AG04449 (cell line): ENCODE measurements at regions not wholly inside any gene's neighbourhood (a gene's known extent, or its start where the extent isn't known, plus 50 kb on each side); places are given as distances from the start of the nearest gene placed in this dataset.

Experiments
- CTCF ChIA-PET: fragments of 350-600 bp; formaldehyde crosslinking; extraction: SDS; loops from one replicate; lab custom pipeline; 2021; ENCODE audit warnings: antibody characterized with exemption; lab: Yijun Ruan, JAX
- POLR2A ChIA-PET: fragments of 400-600, 350-600 bp; formaldehyde crosslinking; extraction: SDS; loops from one replicate; lab custom pipeline; 2020; ENCODE audit warnings: antibody characterized with exemption, inconsistent platforms; lab: Yijun Ruan, JAX
- DNase-seq: peaks from one replicate; pipeline ENCODE4 v3.0.0-alpha.2; 2010; ENCODE audit warnings: low read depth, low spot score
- H3K4me3 ChIP-seq: 2 replicates; pipeline ENCODE4 v1.5.1; 2011; ENCODE audit warnings: low read depth, mild to moderate bottlenecking, control low read depth, low read length
- TF ChIP-seq, protein P1 (sequence below): IDR thresholded peaks from one replicate; pipeline ENCODE4 v1.5.1; 2011; ENCODE audit warnings: mild to moderate bottlenecking, moderate library complexity, low read length, control low read depth, inconsistent platforms; ENCODE audit not compliant: insufficient read depth; ENCODE audit errors: missing control alignments

- ChIA-PET POLR2A (no interaction called here), CTCF (no interaction called here)
- TF ChIP-seq, protein P1, sequence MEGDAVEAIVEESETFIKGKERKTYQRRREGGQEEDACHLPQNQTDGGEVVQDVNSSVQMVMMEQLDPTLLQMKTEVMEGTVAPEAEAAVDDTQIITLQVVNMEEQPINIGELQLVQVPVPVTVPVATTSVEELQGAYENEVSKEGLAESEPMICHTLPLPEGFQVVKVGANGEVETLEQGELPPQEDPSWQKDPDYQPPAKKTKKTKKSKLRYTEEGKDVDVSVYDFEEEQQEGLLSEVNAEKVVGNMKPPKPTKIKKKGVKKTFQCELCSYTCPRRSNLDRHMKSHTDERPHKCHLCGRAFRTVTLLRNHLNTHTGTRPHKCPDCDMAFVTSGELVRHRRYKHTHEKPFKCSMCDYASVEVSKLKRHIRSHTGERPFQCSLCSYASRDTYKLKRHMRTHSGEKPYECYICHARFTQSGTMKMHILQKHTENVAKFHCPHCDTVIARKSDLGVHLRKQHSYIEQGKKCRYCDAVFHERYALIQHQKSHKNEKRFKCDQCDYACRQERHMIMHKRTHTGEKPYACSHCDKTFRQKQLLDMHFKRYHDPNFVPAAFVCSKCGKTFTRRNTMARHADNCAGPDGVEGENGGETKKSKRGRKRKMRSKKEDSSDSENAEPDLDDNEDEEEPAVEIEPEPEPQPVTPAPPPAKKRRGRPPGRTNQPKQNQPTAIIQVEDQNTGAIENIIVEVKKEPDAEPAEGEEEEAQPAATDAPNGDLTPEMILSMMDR, result no peak
Observed at GRCh38 chr15:96088650-96089049, 241.8 kb upstream of the NR2F2 start.

DNA sequence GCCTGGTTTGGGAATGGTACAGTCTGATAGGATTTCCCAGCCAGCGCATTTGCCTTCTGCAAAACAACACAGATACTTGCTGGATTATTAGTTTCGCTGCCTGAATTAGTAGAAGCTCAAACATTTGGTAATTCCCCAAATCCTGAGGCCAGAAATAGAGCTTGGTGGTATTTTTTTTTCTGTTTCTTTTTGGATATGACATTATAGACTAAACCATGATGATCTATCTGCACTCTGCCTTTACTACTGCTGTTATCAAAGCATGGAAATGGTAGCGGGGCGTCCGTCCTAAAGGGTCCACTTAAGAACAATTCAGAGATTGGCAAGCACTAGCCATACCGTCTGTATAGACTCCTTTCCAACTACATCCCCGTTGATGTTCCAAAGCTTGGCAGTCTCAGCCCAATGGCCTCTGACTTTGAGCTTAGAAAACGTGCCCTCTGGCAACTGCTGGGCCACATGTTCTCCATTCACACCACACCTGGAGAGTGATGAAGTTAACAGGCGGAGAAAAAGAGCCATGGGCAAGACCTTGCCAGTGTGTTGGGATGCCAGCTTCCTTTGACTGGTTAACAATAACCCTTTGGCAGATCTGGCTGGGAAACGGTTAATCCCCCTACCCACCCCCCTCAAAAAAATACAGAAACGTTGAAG lies 241.0 kb upstream of the NR2F2 start:
- TF ChIP-seq, protein P1, result no peak
- H3K4me3 ChIP-seq, result no peak overlapping the region
- ChIA-PET CTCF (no interaction called here), POLR2A (no interaction called here)
- no peak for DNase-seq

More at GRCh38 chr15:96088650-96089049, 241.8 kb upstream of the NR2F2 start:
- no peak for DNase-seq
- H3K4me3 ChIP-seq, result no peak overlapping the region

- no peak overlapping the region for H3K4me3 ChIP-seq
- ChIA-PET CTCF (no interaction called here), POLR2A (no interaction called here)
- DNase-seq, result no peak
- TF ChIP-seq, protein P1, result no peak
Observed at GRCh38 chr15:96092186-96092585, 238.3 kb upstream of the NR2F2 start.

- POLR2A ChIA-PET, result no interaction called here
- CTCF ChIA-PET, result no interaction called here
- TF ChIP-seq, protein P1, result no peak
- DNase-seq, result no peak
- H3K4me3 ChIP-seq, result no peak overlapping the region
Observed at GRCh38 chr15:96093063-96093462, 237.4 kb upstream of the NR2F2 start.

GRCh38 chr15:96097661-96098060 lies 232.8 kb upstream of the NR2F2 start:
- no peak for DNase-seq
- POLR2A ChIA-PET, result no interaction called here
- TF ChIP-seq, protein P1, result no peak
- no peak overlapping the region for H3K4me3 ChIP-seq
- CTCF ChIA-PET, result interaction anchor here (0.6 to 1.3 kb wide), 3 partner anchors 22 to 546 kb away, joined by 3 read pairs; no protein-coding TSS in a partner anchor

DNA sequence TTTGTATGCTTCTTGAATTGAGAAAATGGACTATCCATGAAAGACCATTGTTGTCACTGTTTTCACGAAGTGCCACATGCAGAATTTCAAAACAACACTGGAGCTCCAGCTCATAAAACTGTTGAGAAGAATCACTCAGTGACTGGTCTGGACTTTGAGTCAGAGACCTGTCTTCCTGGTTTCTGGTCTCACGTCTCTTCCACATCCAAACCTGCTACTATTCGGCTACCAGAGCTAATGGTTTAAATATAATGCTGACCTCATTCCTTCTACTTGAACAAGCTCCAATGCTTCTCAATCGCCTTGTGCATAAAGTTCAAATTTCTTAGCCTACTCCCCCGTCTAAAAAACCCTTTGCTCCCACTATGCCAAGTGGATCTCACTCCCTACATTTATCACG lies 227.9 kb upstream of the NR2F2 start:
- CTCF ChIA-PET, result no interaction called here
- no peak overlapping the region for H3K4me3 ChIP-seq
- no peak for DNase-seq
- TF ChIP-seq, protein P1, result no peak
- POLR2A ChIA-PET, result no interaction called here
